Esophagus muscularis mucosa (tissue), 4 donors: ENCODE measurements at regions not wholly inside any gene's neighbourhood (a gene's known extent, or its start where the extent isn't known, plus 50 kb on each side); places are given as distances from the start of the nearest gene placed in this dataset.

Source experiments
- DNase-seq: peaks from one replicate; pipeline ENCODE4 v3.0.0-alpha.2; 2017; ENCODE audit errors: extremely low spot score
- H3K27ac ChIP-seq, 4 donors: fragments of 200-600 bp; sonication (generic); replicated peaks in 1 of 4; 1 replicate in 3 of 4; 2 replicates in 1 of 4; pipeline ENCODE4 v1.5.1; 2016 to 2019; ENCODE audit warnings: mild to moderate bottlenecking in 1 of 4
- H3K27me3 ChIP-seq, 4 donors: fragments of 200-600 bp; sonication (generic); one replicate each; pipeline versions ENCODE4 v1.5.1 to v1.6.0; 2016 to 2019
- H3K36me3 ChIP-seq, 4 donors: fragments of 200-600 bp; sonication (generic); one replicate each; pipeline ENCODE4 v1.5.1; 2016 to 2019
- H3K4me1 ChIP-seq, 4 donors: fragments of 200-600 bp; sonication (generic); one replicate each; pipeline ENCODE4 v1.5.1; 2016 to 2019
- H3K4me3 ChIP-seq, 4 donors: fragments of 200-600 bp; sonication (generic); 1 replicate in 2 of 4; 2 replicates in 2 of 4; pipeline ENCODE4 v1.5.1; 2016 to 2019; ENCODE audit warnings: mild to moderate bottlenecking in 4 of 4, moderate library complexity in 1 of 4
- H3K9me3 ChIP-seq, 4 donors: fragments of 200-600 bp; sonication (generic); 1 replicate in 3 of 4; 2 replicates in 1 of 4; pipeline ENCODE4 v1.5.1; 2016 to 2019
- CTCF ChIP-seq, 3 experiments: fragments of 200-600 bp in 2 of 3; fragments of 450-650 bp in 1 of 3; sonication (generic) in 2 of 3; IDR thresholded peaks; one replicate each; pipeline ENCODE4 v1.5.1; 2017 to 2019; ENCODE audit warnings: antibody characterized with exemption in 3 of 3, mild to moderate bottlenecking in 2 of 3, moderate library complexity in 1 of 3
- EP300 ChIP-seq: sonication (generic); formaldehyde crosslinking; IDR thresholded peaks from one replicate; pipeline ENCODE4 v1.6.1; 2017; ENCODE audit warnings: antibody characterized with exemption
- POLR2A ChIP-seq: fragments of 450-650 bp; IDR thresholded peaks from one replicate; pipeline ENCODE4 v1.6.1; 2017; ENCODE audit warnings: antibody characterized with exemption, moderate library complexity, mild to moderate bottlenecking, low read depth
- POLR2AphosphoS5 ChIP-seq, 2 donors: sonication (generic); formaldehyde crosslinking; IDR thresholded peaks; one replicate each; pipeline ENCODE4 v1.6.1; 2017; ENCODE audit warnings: antibody characterized with exemption in 2 of 2
- WGBS: methylation state at CpG from one replicate; pipeline ENCODE4 v1.1.5; 2018; 5-methylcytosine and 5-hydroxymethylcytosine counted together
- intact Hi-C: fragments of 100-400 bp; cut with DNase I; formaldehyde crosslinking; loops from one replicate; pipeline ENCODE4 v1.15.1; 2023

DNA sequence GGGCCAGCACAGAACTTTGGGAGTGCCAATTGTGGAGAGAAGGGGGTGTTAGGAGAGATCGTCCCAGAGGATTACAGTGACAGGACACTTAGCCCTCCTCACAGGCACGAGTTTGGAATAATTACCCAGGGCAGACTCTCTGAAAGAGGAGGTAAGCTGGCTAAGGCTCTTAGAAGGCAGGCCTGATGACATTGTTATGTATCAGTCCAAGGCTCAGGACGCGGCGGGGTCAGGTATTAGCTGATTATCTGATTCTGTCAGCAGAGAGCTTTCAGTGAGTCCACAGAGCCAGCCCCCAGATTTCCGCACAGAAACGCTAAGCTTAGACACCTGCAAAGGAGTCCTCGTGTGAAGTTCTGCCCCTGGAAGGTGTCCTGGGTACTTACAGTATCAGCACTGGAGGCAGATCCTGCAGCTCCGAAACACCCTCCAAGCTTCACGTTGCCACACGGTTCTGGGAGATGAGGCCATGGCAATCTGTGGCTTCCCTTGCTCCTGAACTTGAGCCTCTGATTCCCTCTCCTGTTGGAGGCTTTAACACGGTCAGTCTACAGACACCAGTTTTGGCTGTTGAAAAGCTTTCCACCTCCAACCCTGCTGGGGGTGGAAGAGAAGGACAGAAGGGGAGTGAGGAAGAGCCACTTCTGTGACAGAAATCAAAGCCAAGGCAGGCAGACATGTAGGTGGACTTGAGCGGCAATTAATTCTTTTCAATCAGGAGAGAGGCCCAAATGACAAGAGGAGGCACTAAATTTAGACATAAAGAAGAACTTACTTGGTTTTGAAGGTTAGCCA, 123.6 kb upstream of the CADM1 start:
- no peak overlapping the region for H3K27ac ChIP-seq
- peaks cover 6 to 11% (median 8%) of the 10 kb centered on the region in 4 donors for H3K4me1 ChIP-seq
- H3K4me3 ChIP-seq, result no peak overlapping the region
- TF ChIP-seq POLR2AphosphoS5 (IDR thresholded peaks at IDR 0.05) (no peak), EP300 (no peak), CTCF (IDR thresholded peaks at IDR 0.05) (no peak), POLR2A (no peak)
- peaks cover 0 to 4% (median 0%) of the 10 kb centered on the region in 4 donors for H3K27me3 ChIP-seq
- no peak for DNase-seq
- no peaks in the 10 kb centered on the region for H3K9me3 ChIP-seq
- intact Hi-C loops, result loop anchor here (5.0 kb wide), 1 partner anchor 121 kb away; no protein-coding TSS in a partner anchor
- H3K36me3 ChIP-seq, result no peaks in the 10 kb centered on the region
- 92% methylated on average over 11 of the region's 13 CpGs for WGBS

- no peak for DNase-seq
- Histone ChIP-seq H3K36me3 (no peaks in the 10 kb centered on the region), H3K4me3 (no peak overlapping the region), H3K9me3 (no peaks in the 10 kb centered on the region), H3K27ac (no peak overlapping the region), H3K27me3 (peaks cover 0 to 4% (median 0%) of the 10 kb centered on the region in 4 donors), H3K4me1 (peaks cover 14 to 19% (median 16%) of the 10 kb centered on the region in 4 donors)
- 85% methylated on average over 3 of the region's 3 CpGs for WGBS
- TF ChIP-seq CTCF (IDR thresholded peaks at IDR 0.05), result no peak
- no peak for TF ChIP-seq POLR2A
- TF ChIP-seq POLR2AphosphoS5 (IDR thresholded peaks at IDR 0.05), result no peak
- intact Hi-C loops, result loop anchor here (5.0 kb wide), 1 partner anchor 120 kb away; no protein-coding TSS in a partner anchor
Measured at GRCh38 chr11:115627071-115627470, 122.9 kb upstream of the CADM1 start.

GRCh38 chr11:115626414-115626813, 122.2 kb upstream of the CADM1 start:
- 84% methylated on average over 2 of the region's 2 CpGs for WGBS
- no peak overlapping the region for H3K4me3 ChIP-seq

DNA sequence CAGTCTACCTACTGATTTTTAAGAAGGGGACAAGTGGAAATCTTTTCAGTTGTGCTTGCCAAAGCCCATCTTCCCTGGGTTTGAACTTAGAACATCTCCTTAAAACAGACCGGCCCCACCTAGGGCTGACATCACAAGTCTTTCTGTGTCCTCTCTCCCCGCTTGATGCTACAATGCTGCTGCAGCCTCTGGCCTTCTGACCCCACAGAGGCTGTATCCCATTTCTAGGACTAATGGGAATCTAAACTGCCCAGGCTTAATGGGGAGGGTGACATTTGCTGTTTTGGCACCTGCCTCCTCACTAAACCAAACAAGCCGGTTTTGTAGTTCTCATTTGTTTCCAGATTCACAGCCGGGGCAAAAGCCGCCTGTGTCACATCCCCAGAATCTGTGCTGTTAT, 121.3 kb upstream of the CADM1 start:
- Histone ChIP-seq H3K9me3 (no peaks in the 10 kb centered on the region), H3K4me3 (no peak overlapping the region), H3K27me3 (no peaks in the 10 kb centered on the region), H3K4me1 (peaks cover 15 to 21% (median 17%) of the 10 kb centered on the region in 4 donors), H3K27ac (no peak overlapping the region), H3K36me3 (no peaks in the 10 kb centered on the region)
- intact Hi-C loops, result loop anchor here (5.0 kb wide), 1 partner anchor 118 kb away; no protein-coding TSS in a partner anchor
- no peak for DNase-seq
- TF ChIP-seq EP300 (no peak), CTCF (IDR thresholded peaks at IDR 0.05) (no peak), POLR2AphosphoS5 (IDR thresholded peaks at IDR 0.05) (no peak), POLR2A (no peak)
- 72% methylated on average over 5 of the region's 5 CpGs for WGBS

More at GRCh38 chr11:115626414-115626813, 122.2 kb upstream of the CADM1 start:
- intact Hi-C loops, result loop anchor here (5.0 kb wide), 1 partner anchor 119 kb away; no protein-coding TSS in a partner anchor
- no peak for DNase-seq
- H3K27ac ChIP-seq, result no peak overlapping the region
- H3K27me3 ChIP-seq, result peaks cover 0 to 4% (median 0%) of the 10 kb centered on the region in 4 donors
- TF ChIP-seq EP300, result no peak
- TF ChIP-seq POLR2AphosphoS5 (IDR thresholded peaks at IDR 0.05), result no peak
- TF ChIP-seq CTCF (IDR thresholded peaks at IDR 0.05), result no peak
- no peak for TF ChIP-seq POLR2A
- no peaks in the 10 kb centered on the region for H3K9me3 ChIP-seq
- peaks cover 15 to 21% (median 17%) of the 10 kb centered on the region in 4 donors for H3K4me1 ChIP-seq
- no peaks in the 10 kb centered on the region for H3K36me3 ChIP-seq
